ENCODE measurements at regions not wholly inside any gene's neighbourhood (a gene's known extent, or its start where the extent isn't known, plus 50 kb on each side); places are given as distances from the start of the nearest gene placed in this dataset.

DNA sequence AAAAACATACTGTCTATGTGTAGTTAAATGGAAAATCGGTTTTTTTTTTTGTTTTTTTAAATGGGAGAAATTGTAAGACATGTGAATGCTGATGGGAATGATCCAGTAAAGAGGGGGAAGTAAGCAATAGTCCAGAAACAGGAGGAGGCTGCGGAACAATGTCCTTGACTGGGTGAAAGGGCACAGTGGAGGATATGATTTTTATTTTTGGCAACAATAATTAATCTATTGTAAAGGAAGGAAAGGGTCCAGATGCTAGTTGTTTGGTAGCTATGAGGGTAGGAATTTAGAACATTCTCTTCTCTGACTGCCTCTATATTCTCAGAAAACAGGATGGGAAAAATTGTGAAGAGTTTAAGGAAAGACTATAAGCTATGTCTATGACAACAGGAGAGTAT is 76.6 kb downstream of the RPL10L start:
- no peak for TF ChIP-seq CTCF (IDR thresholded peaks at IDR 0.05)
- no peak for TF ChIP-seq ZFX (IDR thresholded peaks at IDR 0.05; ENCODE audit: borderline replicate concordance)
